Head of caudate nucleus (tissue), 42 donors: ENCODE measurements at regions not wholly inside any gene's neighbourhood (a gene's known extent, or its start where the extent isn't known, plus 50 kb on each side); places are given as distances from the start of the nearest gene placed in this dataset.
A peak's percentile ranks its signal among the peaks of the same experiment; 100 is the strongest.
"Not testable (repeated sequence)": the region's sequence is repeated elsewhere in the genome, so short reads cannot be mapped to it uniquely, and the experiment has no call there.

Experiments used
- DNase-seq, 42 donors: peaks; one replicate each; pipeline versions ENCODE4 v3.0.0 to v3.0.0-alpha.2; 2020 to 2021; ENCODE audit warnings: mixed read lengths in 7 of 42
- intact Hi-C: fragments of 100-400 bp; cut with DNase I; formaldehyde crosslinking; loops from one replicate; pipeline ENCODE4 v1.15.0; 2022

- intact Hi-C loops, result no loop called here
Measured at GRCh38 chr12:19657732-19658130, 218.4 kb downstream of the AEBP2 start.

GRCh38 chr12:19659086-19659485 is 219.8 kb downstream of the AEBP2 start:
- intact Hi-C loops, result no loop called here

More at GRCh38 chr12:19657732-19658130, 218.4 kb downstream of the AEBP2 start:
- DNase-seq, result no peak

GRCh38 chr12:19659501-19659900 is 220.2 kb downstream of the AEBP2 start:
- no peak for DNase-seq
- intact Hi-C loops, result no loop called here

More at GRCh38 chr12:19659086-19659485, 219.8 kb downstream of the AEBP2 start:
- no peak for DNase-seq

- intact Hi-C loops, result no loop called here
- peak in 1 of 42 donors; percentile 11 for DNase-seq
Measured at GRCh38 chr12:19665121-19665900, 226.0 kb downstream of the AEBP2 start.

- intact Hi-C loops, result no loop called here
- no peak for DNase-seq
Measured at GRCh38 chr12:19666070-19666469, 226.8 kb downstream of the AEBP2 start.

- intact Hi-C loops, result no loop called here
Measured at GRCh38 chr12:19669793-19670192, 230.5 kb downstream of the AEBP2 start.

GRCh38 chr12:19671695-19672094 is 232.4 kb downstream of the AEBP2 start:
- DNase-seq, result no peak
- intact Hi-C loops, result no loop called here

More at GRCh38 chr12:19669793-19670192, 230.5 kb downstream of the AEBP2 start:
- DNase-seq, result no peak

- intact Hi-C loops, result no loop called here
Measured at GRCh38 chr12:19674437-19674836, 235.1 kb downstream of the AEBP2 start.

GRCh38 chr12:19675361-19675760 is 236.1 kb downstream of the AEBP2 start:
- no peak for DNase-seq
- intact Hi-C loops, result no loop called here

More at GRCh38 chr12:19674437-19674836, 235.1 kb downstream of the AEBP2 start:
- DNase-seq, result no peak

- DNase-seq, intact Hi-C loops: not testable (repeated sequence)
Measured at GRCh38 chr12:19678501-19678900, 239.2 kb downstream of the AEBP2 start.

GRCh38 chr12:19681007-19681406 is 241.7 kb downstream of the AEBP2 start:
- DNase-seq, result no peak
- intact Hi-C loops, result no loop called here

GRCh38 chr12:19683178-19683927 is 244.1 kb downstream of the AEBP2 start:
- intact Hi-C loops, result no loop called here
- no peak for DNase-seq

- DNase-seq, result no peak
Measured at GRCh38 chr12:19687371-19687770, 248.1 kb downstream of the AEBP2 start.

GRCh38 chr12:19688532-19688931 is 249.2 kb downstream of the AEBP2 start:
- no peak for DNase-seq
- intact Hi-C loops, result no loop called here

More at GRCh38 chr12:19687371-19687770, 248.1 kb downstream of the AEBP2 start:
- intact Hi-C loops, result no loop called here

GRCh38 chr12:19689226-19689625 is 249.9 kb downstream of the AEBP2 start:
- intact Hi-C loops, result no loop called here
- DNase-seq, result no peak

GRCh38 chr12:19689801-19690472 is 250.6 kb downstream of the AEBP2 start:
- no peak for DNase-seq

GRCh38 chr12:19692091-19692490 is 252.8 kb downstream of the AEBP2 start:
- intact Hi-C loops, result no loop called here
- DNase-seq, result no peak

More at GRCh38 chr12:19689801-19690472, 250.6 kb downstream of the AEBP2 start:
- intact Hi-C loops, result no loop called here

GRCh38 chr12:19692566-19692965 is 253.3 kb downstream of the AEBP2 start:
- no peak for DNase-seq
- intact Hi-C loops, result no loop called here

GRCh38 chr12:19694627-19695026 is 255.3 kb downstream of the AEBP2 start:
- intact Hi-C loops, result no loop called here
- DNase-seq, result no peak
